OCI-LY1 (cell line): ENCODE measurements at regions not wholly inside any gene's neighbourhood (a gene's known extent, or its start where the extent isn't known, plus 50 kb on each side); places are given as distances from the start of the nearest gene placed in this dataset.

Experiments
- EZH2 ChIP-seq: fragments of 200-600 bp; sonication (generic), shearing (Covaris generic); IDR thresholded peaks from 2 replicates; pipeline ENCODE4 v1.8.0; 2017; ENCODE audit warnings: borderline replicate concordance, mixed run types, mild to moderate bottlenecking, antibody characterized with exemption, low read length, moderate library complexity, mixed read lengths
- TF ChIP-seq, protein P1 (sequence below): fragments of 200-600 bp; sonication (generic), shearing (Covaris generic); IDR thresholded peaks from 2 replicates; pipeline ENCODE4 v1.5.1; 2017; ENCODE audit warnings: mild to moderate bottlenecking, antibody characterized with exemption, low read length, moderate library complexity, mixed read lengths

DNA sequence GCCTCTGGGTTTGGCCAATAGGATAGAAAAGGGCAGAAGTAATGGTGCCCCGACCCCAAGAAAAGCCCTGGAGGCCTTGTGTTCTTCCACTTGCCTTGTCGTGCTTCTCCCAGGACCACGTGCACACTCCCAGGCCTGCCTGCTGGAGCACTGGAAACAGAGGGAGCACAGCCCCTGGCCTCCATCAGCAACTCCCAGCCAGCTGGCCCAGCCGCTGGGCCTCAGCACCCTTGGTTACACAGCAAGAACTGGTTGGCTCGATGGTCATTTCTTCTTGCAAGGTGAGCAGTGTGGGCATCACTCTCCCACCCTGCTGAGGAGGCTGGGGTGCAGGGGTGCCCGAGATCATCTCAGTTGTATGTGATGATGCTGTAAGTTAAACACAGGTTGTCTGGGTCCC is 69.2 kb upstream of the CST7 start:
- TF ChIP-seq, protein P1, sequence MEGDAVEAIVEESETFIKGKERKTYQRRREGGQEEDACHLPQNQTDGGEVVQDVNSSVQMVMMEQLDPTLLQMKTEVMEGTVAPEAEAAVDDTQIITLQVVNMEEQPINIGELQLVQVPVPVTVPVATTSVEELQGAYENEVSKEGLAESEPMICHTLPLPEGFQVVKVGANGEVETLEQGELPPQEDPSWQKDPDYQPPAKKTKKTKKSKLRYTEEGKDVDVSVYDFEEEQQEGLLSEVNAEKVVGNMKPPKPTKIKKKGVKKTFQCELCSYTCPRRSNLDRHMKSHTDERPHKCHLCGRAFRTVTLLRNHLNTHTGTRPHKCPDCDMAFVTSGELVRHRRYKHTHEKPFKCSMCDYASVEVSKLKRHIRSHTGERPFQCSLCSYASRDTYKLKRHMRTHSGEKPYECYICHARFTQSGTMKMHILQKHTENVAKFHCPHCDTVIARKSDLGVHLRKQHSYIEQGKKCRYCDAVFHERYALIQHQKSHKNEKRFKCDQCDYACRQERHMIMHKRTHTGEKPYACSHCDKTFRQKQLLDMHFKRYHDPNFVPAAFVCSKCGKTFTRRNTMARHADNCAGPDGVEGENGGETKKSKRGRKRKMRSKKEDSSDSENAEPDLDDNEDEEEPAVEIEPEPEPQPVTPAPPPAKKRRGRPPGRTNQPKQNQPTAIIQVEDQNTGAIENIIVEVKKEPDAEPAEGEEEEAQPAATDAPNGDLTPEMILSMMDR = no peak
- no peak for TF ChIP-seq EZH2
